A549 (cell line): ENCODE measurements at regions not wholly inside any gene's neighbourhood (a gene's known extent, or its start where the extent isn't known, plus 50 kb on each side); places are given as distances from the start of the nearest gene placed in this dataset.

Source experiments
- ATAC-seq, 2 experiments: fragments of 200-7000 bp in 1 of 2; fragments of >200 bp in 1 of 2; cut with Nextera tagmentation in 1 of 2; cut with Tn5 transposase in 1 of 2; 3 replicates each; pipeline versions ENCODE4 v1.8.0 to v1.9.1; 2018 to 2020; ENCODE audit warnings: mild to moderate bottlenecking in 1 of 2, moderate library complexity in 1 of 2
- CTCF ChIA-PET: fragments of 300-600 bp; sonication (Branson Sonifier 250); formaldehyde crosslinking; extraction: SDS; loops from one replicate; lab custom pipeline; 2021; ENCODE audit warnings: antibody characterized with exemption, inconsistent platforms; lab: Yijun Ruan, JAX
- POLR2A ChIA-PET: fragments of 350-600 bp; formaldehyde crosslinking; extraction: SDS; loops from one replicate; lab custom pipeline; 2021; ENCODE audit warnings: antibody characterized with exemption, inconsistent platforms; lab: Yijun Ruan, JAX
- DNase-seq, 2 experiments: peaks; one replicate each; pipeline versions ENCODE4 v3.0.0 to v3.0.0-alpha.2; 2011 to 2016; ENCODE audit warnings: low read depth in 1 of 2, low spot score in 1 of 2
- FAIRE-seq: peaks from 2 replicates; lab custom pipeline; 2011; peaks lifted over from hg19 to GRCh38; lab: Jason Lieb, UNC
- H3K27ac ChIP-seq, 2 experiments: fragments of >200 bp; sonication (Bioruptor Twin); formaldehyde crosslinking; 3 replicates each; pipeline ENCODE4 v1.5.1; 2016 to 2017
- H3K4me1 ChIP-seq: fragments of >200 bp; sonication (Bioruptor Twin); formaldehyde crosslinking; 3 replicates; pipeline ENCODE4 v1.6.1; 2016
- H3K4me2 ChIP-seq: fragments of >200 bp; sonication (Bioruptor Twin); formaldehyde crosslinking; 3 replicates; pipeline ENCODE4 v1.6.1; 2016
- H3K4me3 ChIP-seq: fragments of >200 bp; sonication (Bioruptor Twin); formaldehyde crosslinking; 3 replicates; pipeline ENCODE4 v1.5.1; 2016
- H3K9me3 ChIP-seq: fragments of >200 bp; sonication (Bioruptor Twin); formaldehyde crosslinking; 3 replicates; pipeline ENCODE4 v1.6.1; 2016
- CBX8 ChIP-seq: fragments of 200-600 bp; sonication (generic); IDR thresholded peaks from 2 replicates; pipeline ENCODE4 v1.6.1; 2016
- CEBPB ChIP-seq, 2 experiments: fragments of >200 bp in 1 of 2; sonication (Bioruptor Twin) in 1 of 2; formaldehyde crosslinking in 1 of 2; IDR thresholded peaks; 2 replicates each; pipeline ENCODE4 v1.6.1; 2012 to 2016
- CHD2 ChIP-seq: fragments of 150-350 bp; IDR thresholded peaks from 2 replicates; pipeline ENCODE4 v1.6.1; 2014; ENCODE audit warnings: low read length; ENCODE audit not compliant: partially characterized antibody
- EHMT2 ChIP-seq: fragments of 200-600 bp; sonication (generic); IDR thresholded peaks from 2 replicates; pipeline ENCODE4 v1.6.1; 2016; ENCODE audit warnings: antibody characterized with exemption, low read depth, mild to moderate bottlenecking, moderate library complexity
- FOSB ChIP-seq: fragments of 250-450 bp; sonication (Bioruptor Pico); IDR thresholded peaks from 2 replicates; pipeline ENCODE4 v1.5.0; 2020; ENCODE audit warnings: mild to moderate bottlenecking, moderate library complexity
- FOXS1 ChIP-seq: fragments of 250-450 bp; sonication (Bioruptor Pico); IDR thresholded peaks from 2 replicates; pipeline ENCODE4 v1.5.0; 2020; ENCODE audit warnings: mild to moderate bottlenecking, moderate library complexity
- HDAC2 ChIP-seq: fragments of 200-600 bp; sonication (generic); IDR thresholded peaks from 2 replicates; pipeline ENCODE4 v1.6.1; 2016
- HOXA7 ChIP-seq: fragments of 250-450 bp; sonication (Bioruptor Pico); IDR thresholded peaks from 2 replicates; pipeline ENCODE4 v1.5.0; 2020; ENCODE audit warnings: mild to moderate bottlenecking, moderate library complexity
- HOXB5 ChIP-seq: fragments of 250-450 bp; sonication (Bioruptor Pico); IDR thresholded peaks from 2 replicates; pipeline ENCODE4 v1.5.0; 2020; ENCODE audit warnings: mild to moderate bottlenecking, moderate library complexity
- JUN ChIP-seq, 2 experiments: fragments of >200 bp; sonication (Bioruptor Twin); formaldehyde crosslinking; IDR thresholded peaks; 2 replicates in 1 of 2; 3 replicates in 1 of 2; pipeline ENCODE4 v1.6.1; 2016 to 2017
- MAFK ChIP-seq: fragments of 450-650 bp; IDR thresholded peaks from 2 replicates; pipeline ENCODE4 v1.6.1; 2014; ENCODE audit not compliant: partially characterized antibody
- POLR2AphosphoS2 ChIP-seq: conservative IDR thresholded peaks from 2 replicates; pipeline ENCODE4 v1.6.1; 2012; ENCODE audit warnings: low read length, improper control_type of control experiment, inconsistent platforms
- RARB ChIP-seq: fragments of 250-450 bp; sonication (Bioruptor Pico); IDR thresholded peaks from 2 replicates; pipeline ENCODE4 v1.8.0; 2021; ENCODE audit warnings: mild to moderate bottlenecking, moderate library complexity
- RCOR1 ChIP-seq: fragments of 150-350 bp; IDR thresholded peaks from 2 replicates; pipeline ENCODE4 v1.6.1; 2014; ENCODE audit warnings: antibody characterized with exemption, low read length, low read depth
- RFX5 ChIP-seq: fragments of 450-650 bp; IDR thresholded peaks from 2 replicates; pipeline ENCODE4 v1.7.1; 2014; ENCODE audit warnings: antibody characterized with exemption, mild to moderate bottlenecking, moderate library complexity
- RNF2 ChIP-seq: fragments of 200-600 bp; sonication (generic); IDR thresholded peaks from 2 replicates; pipeline ENCODE4 v1.6.1; 2016; ENCODE audit warnings: low read depth, mild to moderate bottlenecking, antibody characterized with exemption, moderate library complexity, borderline replicate concordance
- SMC3 ChIP-seq: fragments of >200 bp; sonication (Bioruptor Twin); formaldehyde crosslinking; IDR thresholded peaks from 3 replicates; pipeline ENCODE4 v1.6.1; 2018; ENCODE audit warnings: inconsistent platforms
- SREBF2 ChIP-seq: fragments of 450-650 bp; IDR thresholded peaks from 2 replicates; pipeline ENCODE4 v1.6.1; 2014; ENCODE audit warnings: mild to moderate bottlenecking, moderate library complexity
- TP53 ChIP-seq: fragments of 250-450 bp; sonication (Bioruptor Pico); IDR thresholded peaks from 2 replicates; pipeline ENCODE4 v1.5.0; 2021; ENCODE audit warnings: mild to moderate bottlenecking, moderate library complexity
- ZC3H11A ChIP-seq: fragments of 450-650 bp; IDR thresholded peaks from 2 replicates; pipeline ENCODE4 v1.6.1; 2014; ENCODE audit warnings: antibody characterized with exemption, mild to moderate bottlenecking
- WGBS: methylation state at CpG from one replicate; pipeline ENCODE4 v1.1.6; 2017; ENCODE audit errors: missing lambda C conversion rate; 5-methylcytosine and 5-hydroxymethylcytosine counted together
- TF ChIP-seq, protein P1 (sequence below): IDR thresholded peaks from 2 replicates; pipeline ENCODE4 v1.6.1; 2012
- TF ChIP-seq, protein P2 (sequence below): fragments of 200-600 bp; sonication (generic); IDR thresholded peaks from 2 replicates; pipeline ENCODE4 v1.6.1; 2016; ENCODE audit warnings: antibody characterized with exemption, mild to moderate bottlenecking, moderate library complexity
- TF ChIP-seq, protein P3 (sequence below): fragments of 250-450 bp; sonication (Bioruptor Pico); IDR thresholded peaks from 2 replicates; pipeline ENCODE4 v1.5.0; 2020; ENCODE audit warnings: low read depth, mild to moderate bottlenecking, moderate library complexity
- TF ChIP-seq, protein P4 (sequence below): fragments of >200 bp; sonication (Bioruptor Twin); formaldehyde crosslinking; IDR thresholded peaks from 2 replicates; pipeline ENCODE4 v1.6.1; 2016

DNA sequence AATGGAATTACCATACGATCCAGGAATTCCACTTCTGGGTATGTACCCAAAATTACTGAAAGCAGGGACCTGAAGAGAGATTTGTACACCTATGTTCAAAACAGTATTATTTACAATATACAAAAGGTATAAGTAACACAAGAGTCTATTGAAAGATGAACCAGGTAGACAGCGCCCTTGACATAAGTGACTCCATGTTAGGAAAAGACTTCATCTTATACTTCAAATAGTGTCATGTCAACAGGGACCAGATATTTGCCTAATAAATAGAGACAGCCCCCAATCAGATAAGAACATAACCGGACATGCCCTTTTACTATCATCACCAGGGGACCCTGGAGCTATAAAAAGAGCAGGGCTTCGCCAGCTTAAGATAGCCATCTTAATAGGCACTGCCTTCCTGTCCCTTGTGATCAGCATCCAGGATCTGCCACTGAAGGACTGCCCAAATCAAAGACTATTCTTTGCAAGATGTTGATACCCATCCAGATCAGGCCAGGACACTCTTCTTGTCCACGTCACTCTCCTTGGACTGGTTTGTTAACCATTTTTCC is 309.0 kb upstream of the SULF2 start (continued):
- TF ChIP-seq JUN (IDR thresholded peaks at IDR 0.05) (no peak), FOXS1 (CRISPR knock-in tag) (no peak), HOXA7 (no peak), POLR2AphosphoS2 (no peak), EHMT2 (no peak)
- TF ChIP-seq, protein P1, sequence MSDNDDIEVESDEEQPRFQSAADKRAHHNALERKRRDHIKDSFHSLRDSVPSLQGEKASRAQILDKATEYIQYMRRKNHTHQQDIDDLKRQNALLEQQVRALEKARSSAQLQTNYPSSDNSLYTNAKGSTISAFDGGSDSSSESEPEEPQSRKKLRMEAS = no peak
- TF ChIP-seq, protein P2, sequence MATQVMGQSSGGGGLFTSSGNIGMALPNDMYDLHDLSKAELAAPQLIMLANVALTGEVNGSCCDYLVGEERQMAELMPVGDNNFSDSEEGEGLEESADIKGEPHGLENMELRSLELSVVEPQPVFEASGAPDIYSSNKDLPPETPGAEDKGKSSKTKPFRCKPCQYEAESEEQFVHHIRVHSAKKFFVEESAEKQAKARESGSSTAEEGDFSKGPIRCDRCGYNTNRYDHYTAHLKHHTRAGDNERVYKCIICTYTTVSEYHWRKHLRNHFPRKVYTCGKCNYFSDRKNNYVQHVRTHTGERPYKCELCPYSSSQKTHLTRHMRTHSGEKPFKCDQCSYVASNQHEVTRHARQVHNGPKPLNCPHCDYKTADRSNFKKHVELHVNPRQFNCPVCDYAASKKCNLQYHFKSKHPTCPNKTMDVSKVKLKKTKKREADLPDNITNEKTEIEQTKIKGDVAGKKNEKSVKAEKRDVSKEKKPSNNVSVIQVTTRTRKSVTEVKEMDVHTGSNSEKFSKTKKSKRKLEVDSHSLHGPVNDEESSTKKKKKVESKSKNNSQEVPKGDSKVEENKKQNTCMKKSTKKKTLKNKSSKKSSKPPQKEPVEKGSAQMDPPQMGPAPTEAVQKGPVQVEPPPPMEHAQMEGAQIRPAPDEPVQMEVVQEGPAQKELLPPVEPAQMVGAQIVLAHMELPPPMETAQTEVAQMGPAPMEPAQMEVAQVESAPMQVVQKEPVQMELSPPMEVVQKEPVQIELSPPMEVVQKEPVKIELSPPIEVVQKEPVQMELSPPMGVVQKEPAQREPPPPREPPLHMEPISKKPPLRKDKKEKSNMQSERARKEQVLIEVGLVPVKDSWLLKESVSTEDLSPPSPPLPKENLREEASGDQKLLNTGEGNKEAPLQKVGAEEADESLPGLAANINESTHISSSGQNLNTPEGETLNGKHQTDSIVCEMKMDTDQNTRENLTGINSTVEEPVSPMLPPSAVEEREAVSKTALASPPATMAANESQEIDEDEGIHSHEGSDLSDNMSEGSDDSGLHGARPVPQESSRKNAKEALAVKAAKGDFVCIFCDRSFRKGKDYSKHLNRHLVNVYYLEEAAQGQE = no peak

DNA sequence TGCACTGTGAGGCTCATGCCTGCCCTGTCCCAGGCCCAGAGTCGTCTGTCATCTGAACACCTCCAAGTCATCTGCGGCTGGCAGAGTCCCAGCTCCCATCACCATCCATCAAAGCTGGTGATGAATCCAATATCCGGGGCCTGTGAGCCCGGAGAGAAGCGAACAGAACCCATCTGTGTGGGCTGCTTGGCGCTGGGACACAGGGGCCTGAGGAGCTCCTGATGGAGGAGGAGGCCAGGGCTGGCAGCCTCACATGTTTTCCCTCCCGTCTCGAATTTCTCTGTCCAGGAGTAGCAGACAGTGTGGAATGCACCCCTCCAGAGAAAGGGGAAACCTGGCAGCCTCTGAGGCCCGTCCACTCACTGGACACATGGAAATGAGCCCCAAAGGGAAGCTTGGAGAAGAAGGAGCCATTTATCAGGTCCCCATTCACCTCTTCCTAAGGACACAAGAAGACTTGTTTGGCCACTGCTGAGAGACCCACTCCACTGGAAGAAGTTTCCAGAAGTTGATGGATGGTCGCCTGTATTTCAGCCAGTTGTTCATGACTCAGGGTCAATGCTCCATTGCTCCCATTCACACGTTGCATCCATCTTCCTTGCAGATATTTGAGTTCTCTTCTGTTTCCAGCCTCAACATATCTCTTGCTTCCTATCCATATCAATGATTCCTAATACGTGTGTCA is 307.5 kb upstream of the SULF2 start:
- Histone ChIP-seq H3K9me3 (peaks cover 11% of the 10 kb centered on the region; the same call in 2 of the 3 replicates), H3K4me2 (no peak overlapping the region), H3K4me1 (no peaks in the 10 kb centered on the region), H3K4me3 (no peak overlapping the region), H3K27ac (no peak overlapping the region)
- ChIA-PET POLR2A (no interaction called here), CTCF (interaction anchor here (0.9 to 1.4 kb wide), 3 partner anchors 11 to 565 kb away, joined by 3 read pairs; no protein-coding TSS in a partner anchor)
- FAIRE-seq (no peak), DNase-seq (no peak), ATAC-seq (no peak)
- 2% methylated on average over 11 of the region's 12 CpGs for WGBS
- TF ChIP-seq CHD2 (no peak), HOXB5 (no peak), MAFK (no peak), CBX8 (no peak), RARB (no peak), RFX5 (no peak), HDAC2 (no peak), FOSB (CRISPR knock-in tag) (no peak), RNF2 (no peak), TP53 (no peak), CEBPB (IDR thresholded peaks at IDR 0.05) (no peak), RCOR1 (no peak), SMC3 (no peak), ZC3H11A (no peak), SREBF2 (no peak)
- TF ChIP-seq, protein P1 = no peak
- TF ChIP-seq, protein P3, sequence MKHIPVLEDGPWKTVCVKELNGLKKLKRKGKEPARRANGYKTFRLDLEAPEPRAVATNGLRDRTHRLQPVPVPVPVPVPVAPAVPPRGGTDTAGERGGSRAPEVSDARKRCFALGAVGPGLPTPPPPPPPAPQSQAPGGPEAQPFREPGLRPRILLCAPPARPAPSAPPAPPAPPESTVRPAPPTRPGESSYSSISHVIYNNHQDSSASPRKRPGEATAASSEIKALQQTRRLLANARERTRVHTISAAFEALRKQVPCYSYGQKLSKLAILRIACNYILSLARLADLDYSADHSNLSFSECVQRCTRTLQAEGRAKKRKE (CRISPR knock-in tag) = no peak
- TF ChIP-seq, protein P4, sequence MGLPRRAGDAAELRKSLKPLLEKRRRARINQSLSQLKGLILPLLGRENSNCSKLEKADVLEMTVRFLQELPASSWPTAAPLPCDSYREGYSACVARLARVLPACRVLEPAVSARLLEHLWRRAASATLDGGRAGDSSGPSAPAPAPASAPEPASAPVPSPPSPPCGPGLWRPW = no peak
- TF ChIP-seq, protein P2 = no peak
